ENCODE measurements at regions not wholly inside any gene's neighbourhood (a gene's known extent, or its start where the extent isn't known, plus 50 kb on each side); places are given as distances from the start of the nearest gene placed in this dataset.

DNA sequence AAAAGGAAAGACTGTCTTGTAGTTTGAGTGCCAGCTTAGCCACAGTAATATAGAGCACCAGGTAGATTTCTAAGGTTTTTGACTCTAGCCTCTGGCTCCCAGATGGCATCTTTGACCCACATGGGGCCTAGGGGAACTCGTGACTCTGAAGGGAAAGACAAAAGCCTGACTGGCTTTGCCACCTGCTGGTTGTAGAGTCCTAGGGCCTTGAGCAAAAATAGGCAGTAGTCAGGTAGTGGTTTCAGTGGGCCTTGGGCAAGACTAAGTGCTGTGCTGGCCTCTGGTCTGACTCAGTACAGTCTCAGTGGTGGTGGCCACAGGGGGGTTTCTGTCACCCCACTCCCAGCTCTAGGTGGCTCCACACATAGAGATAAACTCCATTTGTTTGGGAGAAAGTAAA is 349.4 kb downstream of the FAM181B start:
- no peak for DNase-seq (ENCODE audit: low read depth in 4 of 4, low spot score in 1 of 4)

DNA sequence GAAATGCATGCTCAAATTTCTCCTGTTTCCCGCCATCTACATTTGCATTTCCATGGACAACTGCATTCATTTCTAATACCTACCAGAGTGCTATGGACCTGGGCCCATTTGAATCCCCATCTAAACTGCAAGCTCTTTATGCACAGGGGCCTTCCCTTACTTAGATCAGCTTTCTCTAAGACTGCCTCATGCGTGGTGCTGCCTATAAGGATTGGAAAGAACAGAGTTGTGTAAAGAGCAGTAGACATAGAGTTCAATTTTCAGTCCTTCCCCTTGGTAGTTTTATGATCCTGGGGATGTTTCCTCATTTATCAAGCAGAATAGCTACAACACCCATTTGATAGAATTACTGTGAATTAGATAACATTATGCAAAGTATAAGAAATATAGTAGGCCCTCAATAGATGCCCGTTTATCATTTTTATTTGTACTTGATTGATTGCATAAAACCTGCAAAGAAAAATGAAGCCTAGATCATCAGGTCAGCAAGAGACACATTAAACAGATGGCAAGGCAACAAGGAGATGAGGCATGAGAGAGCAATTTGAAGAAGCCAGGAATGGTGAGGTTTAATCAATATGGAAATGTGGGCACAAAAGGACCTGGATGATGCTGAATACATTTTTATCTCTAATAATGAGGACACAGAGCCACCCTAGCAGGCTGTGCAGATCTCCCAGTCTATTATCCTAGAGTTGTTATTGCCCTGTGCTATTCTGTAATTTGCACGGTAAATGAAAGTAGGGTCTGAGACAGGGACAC is 359.7 kb downstream of the FAM181B start:
- no peak for DNase-seq (ENCODE audit: low read depth in 4 of 4, low spot score in 1 of 4)

DNA sequence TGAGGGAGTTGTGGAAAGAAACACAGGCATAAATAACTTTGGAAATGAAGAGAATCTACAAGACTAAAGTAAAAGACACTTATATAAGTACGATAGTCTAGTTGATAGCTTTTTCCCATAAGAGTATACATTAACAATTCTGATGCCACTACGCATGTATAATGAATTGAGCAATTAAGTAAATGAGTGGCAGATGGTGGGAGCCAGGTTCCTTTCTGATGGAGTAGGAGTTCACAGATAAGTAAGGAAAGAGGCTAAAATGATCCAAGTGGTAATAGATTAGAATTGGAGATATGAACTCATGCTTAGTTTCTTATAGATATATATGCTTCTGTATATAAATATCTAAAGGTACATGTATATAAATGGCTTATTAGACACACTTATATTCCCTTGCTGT is 368.3 kb downstream of the FAM181B start:
- no peak for DNase-seq (ENCODE audit: low read depth in 4 of 4, low spot score in 1 of 4)

DNA sequence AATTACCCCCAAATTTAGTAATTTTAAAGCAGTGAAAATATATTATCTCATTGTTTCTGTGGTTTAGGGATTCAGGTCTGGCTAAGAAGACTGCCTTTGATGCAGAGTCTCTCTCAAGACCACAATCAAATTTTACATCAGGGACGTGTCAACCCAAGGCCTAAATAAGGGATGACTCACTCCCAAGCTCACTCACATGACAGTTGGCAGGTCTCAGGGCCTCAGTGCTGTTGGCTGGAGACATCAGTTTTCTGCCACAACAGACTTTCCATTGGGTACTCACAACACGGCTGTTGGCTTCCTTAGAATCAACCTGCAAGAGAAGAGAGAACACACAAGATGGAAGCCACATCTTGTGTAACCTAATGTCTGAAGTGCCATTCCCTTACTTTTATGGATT is 377.3 kb downstream of the FAM181B start:
- no peak for DNase-seq (ENCODE audit: low read depth in 4 of 4, low spot score in 1 of 4)

DNA sequence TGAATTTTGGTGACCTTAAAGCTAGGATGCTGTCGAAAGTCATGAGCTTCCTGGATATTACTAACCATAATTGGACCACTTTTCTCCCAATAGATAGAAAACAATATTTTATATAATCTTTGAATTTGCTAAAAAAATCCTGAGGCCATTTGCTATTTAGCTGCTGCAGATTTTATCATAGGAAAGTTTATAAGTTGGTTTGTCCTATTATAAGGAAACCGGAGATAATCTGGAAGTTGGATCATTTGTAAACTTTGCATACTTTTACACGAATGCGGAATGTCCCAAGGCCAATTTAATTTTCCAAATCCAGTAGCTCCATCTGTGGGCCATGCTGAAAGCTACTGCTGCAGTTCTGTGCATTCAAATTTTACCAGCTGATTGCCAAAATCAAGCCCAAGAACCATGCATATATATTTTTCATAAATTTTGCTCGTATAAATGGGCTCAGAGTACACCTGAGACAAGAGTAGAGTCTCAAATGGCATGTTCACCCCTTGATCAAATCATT is 378.3 kb downstream of the FAM181B start:
- no peak for DNase-seq (ENCODE audit: low read depth in 4 of 4, low spot score in 1 of 4)

DNA sequence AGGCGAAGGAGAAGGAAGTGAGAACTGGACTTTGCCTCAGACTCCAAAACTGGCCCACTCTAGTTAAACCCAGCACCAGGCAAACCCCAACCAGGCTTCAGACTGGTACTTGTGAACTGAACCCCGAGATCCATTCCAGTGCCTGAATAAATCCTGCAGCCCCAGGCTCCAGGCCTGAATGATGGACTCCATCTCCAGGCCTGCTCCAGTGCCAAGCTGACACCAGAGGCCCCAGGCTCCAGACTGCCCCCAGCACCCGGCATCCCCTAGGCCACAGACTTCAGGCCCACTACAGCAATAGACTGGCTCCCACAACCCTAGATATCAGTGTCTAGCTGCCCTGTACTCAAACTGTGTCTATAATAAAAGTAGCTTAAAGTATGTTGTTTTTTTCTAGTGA is 406.8 kb downstream of the FAM181B start:
- no peak for DNase-seq (ENCODE audit: low read depth in 4 of 4, low spot score in 1 of 4)

DNA sequence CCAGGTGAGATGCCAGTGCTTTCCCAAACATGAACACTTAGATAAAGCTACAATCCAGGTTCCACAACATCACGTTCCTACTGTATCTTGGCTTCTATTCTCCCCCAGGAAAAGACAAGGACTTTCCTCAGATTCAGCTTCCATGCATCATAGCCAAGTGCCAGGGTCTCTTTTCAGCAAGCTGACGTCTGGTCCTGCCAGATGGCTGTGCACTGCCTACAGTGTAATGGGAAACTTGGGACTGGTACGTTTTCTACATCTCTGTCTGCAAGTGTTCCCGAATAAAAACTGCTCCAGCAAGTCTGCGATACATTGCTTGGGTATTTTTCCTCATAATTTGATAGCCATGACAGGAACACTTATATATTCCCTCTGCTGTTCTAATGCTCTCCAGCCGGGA is 412.5 kb downstream of the FAM181B start:
- DNase-seq (ENCODE audit: low read depth in 4 of 4, low spot score in 1 of 4) = no peak

DNA sequence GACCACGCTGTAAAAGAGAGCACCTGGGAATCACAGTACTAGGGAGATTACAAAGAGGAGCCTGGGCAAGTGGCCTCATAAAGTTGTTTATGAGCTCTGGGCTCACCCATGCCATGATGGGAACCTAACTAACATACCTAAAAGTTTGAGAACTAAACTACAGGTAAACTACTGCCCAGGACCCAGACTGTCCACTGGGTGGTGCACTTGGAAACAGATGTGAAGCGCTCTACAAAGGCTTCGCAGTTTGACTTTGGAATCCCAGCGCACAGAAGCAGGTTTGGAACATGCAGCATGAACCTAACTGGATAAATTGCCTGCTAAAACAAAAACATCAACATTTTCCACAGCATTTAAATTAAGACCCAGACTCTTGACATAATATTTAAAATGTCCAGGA is 418.6 kb downstream of the FAM181B start:
- DNase-seq (ENCODE audit: low read depth in 4 of 4, low spot score in 1 of 4) = no peak

DNA sequence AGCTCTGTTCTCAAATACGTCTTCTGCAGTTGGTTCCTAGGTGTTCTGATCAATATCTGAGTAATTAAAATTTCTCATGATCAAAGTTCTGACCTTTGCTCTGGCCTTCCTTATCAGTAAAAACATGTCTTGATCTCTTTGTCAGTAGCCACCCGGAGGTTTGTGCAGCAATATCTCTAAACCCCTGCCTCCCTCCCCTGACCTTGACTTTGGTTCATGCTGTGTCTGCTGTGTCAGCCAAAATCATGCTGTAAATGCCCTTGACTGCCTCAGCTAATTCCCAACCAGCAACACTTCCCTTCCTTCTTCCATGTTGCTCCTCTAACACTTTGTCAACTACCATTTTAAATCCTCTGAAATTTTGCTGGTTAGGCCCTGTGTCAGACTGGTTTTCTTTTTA is 424.7 kb downstream of the FAM181B start:
- DNase-seq (ENCODE audit: low read depth in 4 of 4, low spot score in 1 of 4) = no peak

DNA sequence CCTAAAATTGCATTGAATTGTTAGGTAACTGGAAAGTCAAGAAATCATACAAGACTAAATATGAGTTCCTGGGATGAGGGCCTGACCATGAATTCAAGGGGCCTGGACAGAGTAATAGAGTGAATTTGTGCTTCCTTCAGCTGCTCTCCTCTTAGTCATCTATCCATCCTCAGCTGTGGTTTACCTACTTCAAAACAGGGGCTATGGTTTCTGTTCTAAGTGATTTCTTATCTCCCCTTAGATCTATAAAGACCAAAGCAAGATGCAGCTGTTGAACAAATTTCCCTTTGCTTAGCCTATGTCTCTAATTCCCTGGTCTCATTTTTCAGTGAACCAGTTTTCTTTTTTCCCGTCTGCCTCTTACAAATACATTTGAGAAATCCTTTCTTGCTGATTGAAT is 428.5 kb downstream of the FAM181B start:
- DNase-seq (ENCODE audit: low read depth in 4 of 4, low spot score in 1 of 4) = no peak

DNA sequence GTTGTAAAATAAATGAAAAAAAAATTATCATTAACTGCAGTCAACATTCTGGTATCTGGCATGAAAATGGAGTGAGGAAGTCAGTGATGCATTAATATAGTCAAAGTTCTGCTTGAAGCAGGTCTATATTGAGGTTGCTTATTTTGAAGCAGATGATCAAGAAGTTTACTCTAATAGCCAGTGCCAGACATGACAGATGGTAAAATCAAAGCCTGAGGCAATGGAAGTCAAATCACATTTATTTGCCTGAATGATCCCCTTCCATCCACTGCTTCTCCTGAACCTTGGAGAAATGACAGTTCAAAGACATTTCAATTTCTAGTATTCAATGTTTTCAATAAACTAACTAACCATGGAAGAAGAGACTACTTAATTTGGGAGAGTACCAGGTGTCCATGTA is 430.0 kb downstream of the FAM181B start:
- DNase-seq (ENCODE audit: low read depth in 4 of 4, low spot score in 1 of 4) = no peak

DNA sequence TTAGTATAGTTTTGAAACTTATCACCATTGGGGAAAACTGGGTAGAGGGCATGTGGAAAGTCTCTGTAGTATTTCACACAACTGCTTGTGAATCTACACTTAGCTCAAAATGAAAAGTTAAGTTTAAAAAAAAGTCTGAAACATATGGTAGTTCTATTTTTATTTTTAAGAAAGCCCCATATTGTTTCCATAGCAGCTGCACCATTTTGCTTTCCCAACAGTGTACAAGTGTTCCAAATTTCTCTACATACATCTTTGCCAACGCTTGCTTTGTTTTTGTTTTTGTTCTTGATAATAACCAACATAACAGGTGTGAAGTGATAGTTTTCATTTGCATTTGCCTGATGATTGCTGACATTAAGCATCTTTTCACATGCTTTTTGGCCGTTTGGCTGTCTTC is 445.2 kb downstream of the FAM181B start:
- no peak for DNase-seq (ENCODE audit: low read depth in 4 of 4, low spot score in 1 of 4)

DNA sequence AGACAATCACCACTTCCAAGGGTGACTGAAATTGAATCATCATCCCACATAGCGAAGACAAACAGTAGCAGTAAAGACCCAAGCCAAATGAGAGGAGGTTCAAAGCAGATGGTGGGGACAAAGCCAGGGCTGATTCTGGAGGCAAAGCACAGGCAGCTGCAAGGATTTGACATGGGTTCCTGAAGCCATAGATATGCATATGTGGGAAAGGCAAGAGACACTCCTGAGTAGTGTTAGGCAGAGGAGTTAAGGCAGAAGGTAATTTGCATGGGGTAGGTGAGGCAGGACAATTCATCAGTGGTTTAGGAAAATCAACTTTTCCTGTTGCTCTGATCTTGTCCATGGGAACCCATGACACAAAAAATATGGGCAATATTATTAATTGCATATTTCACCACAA is 462.8 kb downstream of the FAM181B start:
- no peak for DNase-seq (ENCODE audit: low read depth in 4 of 4, low spot score in 1 of 4)

DNA sequence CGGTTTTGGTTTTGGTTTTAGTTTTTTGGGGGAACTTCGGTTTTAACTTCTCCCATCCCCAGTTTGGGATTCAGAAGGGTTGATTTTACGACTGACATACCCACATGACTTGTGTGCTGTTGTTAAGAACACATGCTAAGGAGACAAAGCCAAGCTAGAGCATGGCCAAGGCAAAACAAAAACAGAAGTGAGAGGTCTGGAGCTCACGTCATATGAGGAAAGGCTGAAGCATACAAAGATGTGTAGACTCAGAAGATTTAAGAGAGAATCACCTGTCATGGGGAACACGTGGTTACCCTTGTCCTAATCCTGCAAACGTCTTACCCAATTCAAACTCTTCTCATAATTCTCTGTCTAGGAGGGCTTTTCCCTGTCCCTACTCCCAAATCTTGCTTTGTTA is 465.0 kb downstream of the FAM181B start:
- no peak for DNase-seq (ENCODE audit: low read depth in 4 of 4, low spot score in 1 of 4)

DNA sequence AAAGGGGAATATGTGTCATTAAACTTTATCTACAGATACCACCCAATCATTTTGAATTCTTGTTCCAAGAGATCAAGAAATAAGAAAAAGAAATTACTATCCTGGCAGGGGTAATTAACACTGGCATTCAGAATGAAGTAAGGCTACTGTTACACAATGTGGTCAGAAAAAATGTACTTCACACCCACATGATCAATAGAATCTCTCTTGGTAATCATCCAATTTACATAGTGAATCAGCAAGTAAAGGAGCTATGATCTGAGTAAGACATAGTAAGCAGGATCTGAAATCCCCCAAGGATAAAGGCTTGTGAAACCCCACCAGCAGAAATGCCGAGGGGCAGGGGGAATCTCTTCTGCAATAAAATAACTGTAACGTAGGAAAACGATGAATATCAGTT is 466.5 kb downstream of the FAM181B start:
- DNase-seq (ENCODE audit: low read depth in 4 of 4, low spot score in 1 of 4) = no peak

DNA sequence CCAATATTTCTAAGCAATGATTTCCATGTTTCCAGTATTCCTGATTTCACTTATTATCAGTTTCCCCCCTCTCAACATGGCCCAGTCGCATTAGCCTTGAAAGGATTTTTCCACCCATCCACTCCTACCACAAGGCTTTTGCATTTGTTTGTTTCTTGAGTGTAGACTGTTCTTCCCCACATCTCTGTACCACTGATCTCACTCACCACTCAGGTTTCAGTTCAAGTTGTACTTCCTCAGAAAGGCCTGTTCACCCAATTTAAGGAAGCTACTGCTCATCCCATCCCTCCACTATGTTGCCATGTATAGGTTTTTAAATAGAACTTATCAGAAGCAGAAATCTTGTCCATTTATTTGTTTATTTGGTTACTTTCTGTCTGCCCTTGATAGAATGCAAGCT is 472.3 kb downstream of the FAM181B start:
- no peak for DNase-seq (ENCODE audit: low read depth in 4 of 4, low spot score in 1 of 4)

DNA sequence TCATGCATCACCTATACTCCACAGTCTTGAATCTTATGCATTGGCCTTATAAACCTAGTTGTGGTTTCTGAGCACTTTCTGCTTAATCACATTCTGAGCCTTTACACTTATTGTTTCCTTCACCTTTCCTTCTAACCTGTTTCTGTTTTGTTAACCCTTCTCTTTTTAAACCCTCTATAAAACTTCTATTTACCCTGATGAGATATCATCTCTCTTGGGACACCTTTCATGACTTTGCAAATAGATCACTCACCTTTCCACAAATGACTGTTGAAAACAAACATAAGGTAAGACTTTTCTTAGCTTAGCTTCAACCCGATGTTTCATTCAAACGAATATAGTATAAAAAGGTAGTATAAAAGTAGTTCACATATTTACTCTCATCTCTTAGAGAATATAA is 483.6 kb downstream of the FAM181B start:
- no peak for DNase-seq (ENCODE audit: low read depth in 4 of 4, low spot score in 1 of 4)

DNA sequence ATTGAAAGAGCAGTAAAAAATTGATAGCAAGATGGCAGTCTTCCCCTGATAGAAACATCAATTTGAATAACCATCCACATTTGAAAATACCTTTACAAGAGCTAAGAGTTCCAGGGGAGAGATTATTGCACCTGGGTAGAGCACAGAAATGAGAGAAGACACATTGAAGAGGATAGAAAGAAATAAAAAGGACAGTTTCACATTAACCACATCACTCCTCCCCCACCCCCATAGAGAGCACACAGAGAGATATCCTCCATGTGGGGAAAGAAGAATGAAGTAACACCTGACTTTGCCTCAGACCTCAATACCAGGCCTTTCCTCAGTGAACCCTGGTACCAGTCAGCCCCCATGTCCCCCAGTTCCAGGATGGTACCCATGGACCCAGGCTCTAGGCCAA is 486.7 kb downstream of the FAM181B start:
- DNase-seq (ENCODE audit: low read depth in 4 of 4, low spot score in 1 of 4) = no peak

DNA sequence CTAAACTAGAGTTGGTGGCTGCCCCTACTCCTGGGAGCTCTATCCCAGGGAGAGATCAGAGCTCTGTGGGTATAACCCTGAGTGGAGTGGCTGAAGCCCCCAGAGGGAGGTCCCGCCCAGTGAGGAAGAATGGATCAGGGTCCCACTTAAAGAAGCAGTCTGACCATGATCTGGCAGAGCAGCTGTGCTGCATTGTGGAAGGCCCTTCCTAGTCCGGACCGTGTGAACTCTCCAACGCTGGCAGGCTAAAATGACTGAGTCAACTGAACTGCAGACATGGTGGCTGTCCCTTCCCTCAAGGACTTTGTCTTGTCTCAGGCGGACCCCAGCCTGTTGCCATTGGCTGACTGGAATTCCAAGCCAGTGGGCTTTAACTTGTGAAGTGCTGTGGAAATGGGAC is 494.2 kb downstream of the FAM181B start:
- DNase-seq (ENCODE audit: low read depth in 4 of 4, low spot score in 1 of 4) = no peak

DNA sequence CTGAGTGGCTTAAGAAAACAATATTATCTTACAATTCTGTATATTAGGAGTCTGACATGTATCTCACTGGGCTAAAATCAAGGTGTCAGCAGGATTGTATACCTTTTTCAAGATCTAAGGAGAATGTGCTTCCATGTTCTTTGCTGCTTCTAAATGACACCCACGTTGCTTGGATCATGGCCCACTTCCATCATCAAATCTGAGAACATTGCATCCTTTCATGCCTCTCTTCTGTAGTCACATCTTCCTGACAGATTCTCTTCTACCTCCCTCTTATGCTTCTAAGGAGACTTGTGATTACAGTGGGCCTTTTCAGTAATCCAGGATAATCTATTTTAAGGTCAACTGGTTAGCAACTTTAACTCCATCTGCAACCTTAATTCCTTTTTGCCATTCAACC is 499.4 kb downstream of the FAM181B start:
- no peak for DNase-seq (ENCODE audit: low read depth in 4 of 4, low spot score in 1 of 4)

DNA sequence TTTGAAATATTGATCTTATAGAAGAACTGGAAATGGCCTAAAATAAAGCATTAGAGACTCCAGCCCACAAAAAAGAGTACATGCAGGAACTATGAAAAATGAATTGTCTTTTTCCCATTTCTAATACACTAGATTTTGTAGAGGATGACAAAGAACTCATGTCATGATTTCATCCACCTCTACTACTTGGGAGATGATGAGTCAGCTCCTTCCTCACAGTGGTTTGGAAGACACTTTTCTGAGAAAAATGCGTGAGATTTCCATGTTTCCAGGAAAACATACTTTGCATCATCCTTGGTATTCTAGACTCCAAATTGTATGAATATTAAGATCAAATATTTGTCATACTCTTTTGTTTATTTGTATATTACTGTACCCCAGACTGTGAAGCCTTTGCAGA is 500.5 kb downstream of the FAM181B start:
- no peak for DNase-seq (ENCODE audit: low read depth in 4 of 4, low spot score in 1 of 4)

DNA sequence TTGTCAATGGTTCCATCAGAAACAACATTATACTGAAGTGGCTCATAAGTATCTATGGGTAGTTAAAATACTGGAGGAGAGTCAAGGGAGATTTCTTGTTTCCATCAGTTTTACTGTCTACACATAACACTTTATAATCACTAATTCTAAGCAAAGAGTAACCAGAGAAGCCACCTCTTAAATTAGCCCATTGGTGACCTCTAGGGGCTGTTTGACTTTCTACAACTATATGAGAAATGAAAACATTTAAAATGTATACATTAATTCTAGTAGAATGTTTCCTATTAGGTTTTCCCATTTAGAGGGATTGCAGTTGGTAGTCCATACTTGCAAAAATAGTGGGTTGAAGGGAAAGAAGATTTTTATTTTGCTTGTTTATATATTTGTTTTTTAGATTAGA is 504.3 kb downstream of the FAM181B start:
- DNase-seq (ENCODE audit: low read depth in 4 of 4, low spot score in 1 of 4) = no peak

DNA sequence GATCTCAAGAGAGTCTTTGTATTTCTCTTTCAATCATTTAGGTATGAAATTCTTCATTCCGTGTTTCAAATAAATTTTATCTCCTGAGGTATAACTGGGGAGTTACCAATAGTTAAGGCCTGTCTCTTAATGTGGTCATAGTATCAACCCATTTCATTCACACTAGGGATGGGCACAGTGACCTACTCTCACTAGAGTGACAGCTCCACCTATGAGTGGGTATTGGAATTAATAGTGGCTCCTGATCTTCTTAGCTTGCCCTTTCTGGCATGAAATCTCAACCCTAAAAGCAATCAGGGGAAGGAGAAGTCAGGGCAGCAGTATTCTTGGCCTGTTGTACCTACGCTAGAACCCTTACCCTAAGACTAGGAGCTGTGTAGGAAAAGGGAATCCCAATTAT is 507.7 kb downstream of the FAM181B start:
- DNase-seq (ENCODE audit: low read depth in 4 of 4, low spot score in 1 of 4) = no peak

Data from stimulated activated CD4-positive, alpha-beta T cell treated with anti-CD3 and anti-CD28 coated beads, Interleukin-1b, Interleukin-23, amount 100 ng/mL, for 24 hours (primary cell).